ENCODE measurements at regions not wholly inside any gene's neighbourhood (a gene's known extent, or its start where the extent isn't known, plus 50 kb on each side); places are given as distances from the start of the nearest gene placed in this dataset.

DNA sequence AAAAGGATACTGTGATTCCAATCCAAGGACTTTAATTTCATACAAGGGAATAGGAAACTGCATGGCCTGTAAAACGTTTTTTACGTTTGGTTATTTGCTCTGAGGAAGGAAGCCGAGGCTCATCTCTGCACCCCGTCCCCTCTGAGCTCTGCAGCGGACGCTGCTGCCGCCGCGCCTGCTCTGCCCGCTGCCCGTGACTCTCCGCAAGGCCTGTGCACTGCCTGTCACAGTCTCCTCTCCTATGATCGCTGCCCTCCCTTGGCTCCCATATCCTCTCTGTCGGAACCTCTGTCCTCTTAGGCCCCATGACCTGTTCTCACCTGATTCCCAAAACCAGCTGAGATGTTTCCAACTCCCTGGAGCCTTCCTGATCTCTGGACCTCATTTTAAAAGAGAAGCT, 320.3 kb upstream of the ZNF32 start:
- ATAC-seq (no peak), DNase-seq (no peak)
- Histone ChIP-seq H3K36me3 (no peaks in the 10 kb centered on the region), H3K27ac (no peak overlapping the region), H3K27me3 (no peaks in the 10 kb centered on the region), H3K4me1 (peaks cover 2 to 28% (median 20%) of the 10 kb centered on the region in 12 donors), H3K4me3 (no peak overlapping the region), H3K9me3 (no peaks in the 10 kb centered on the region)
- 78 to 91% (median 86%) methylated on average over 14 of the region's 14 CpGs for WGBS, 4 donors
- no peak for TF ChIP-seq POLR2A (IDR thresholded peaks at IDR 0.05)
- TF ChIP-seq, protein P1, sequence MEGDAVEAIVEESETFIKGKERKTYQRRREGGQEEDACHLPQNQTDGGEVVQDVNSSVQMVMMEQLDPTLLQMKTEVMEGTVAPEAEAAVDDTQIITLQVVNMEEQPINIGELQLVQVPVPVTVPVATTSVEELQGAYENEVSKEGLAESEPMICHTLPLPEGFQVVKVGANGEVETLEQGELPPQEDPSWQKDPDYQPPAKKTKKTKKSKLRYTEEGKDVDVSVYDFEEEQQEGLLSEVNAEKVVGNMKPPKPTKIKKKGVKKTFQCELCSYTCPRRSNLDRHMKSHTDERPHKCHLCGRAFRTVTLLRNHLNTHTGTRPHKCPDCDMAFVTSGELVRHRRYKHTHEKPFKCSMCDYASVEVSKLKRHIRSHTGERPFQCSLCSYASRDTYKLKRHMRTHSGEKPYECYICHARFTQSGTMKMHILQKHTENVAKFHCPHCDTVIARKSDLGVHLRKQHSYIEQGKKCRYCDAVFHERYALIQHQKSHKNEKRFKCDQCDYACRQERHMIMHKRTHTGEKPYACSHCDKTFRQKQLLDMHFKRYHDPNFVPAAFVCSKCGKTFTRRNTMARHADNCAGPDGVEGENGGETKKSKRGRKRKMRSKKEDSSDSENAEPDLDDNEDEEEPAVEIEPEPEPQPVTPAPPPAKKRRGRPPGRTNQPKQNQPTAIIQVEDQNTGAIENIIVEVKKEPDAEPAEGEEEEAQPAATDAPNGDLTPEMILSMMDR (IDR thresholded peaks at IDR 0.05): no peak
- intact Hi-C loops (cut with DNase I): loop anchor here in 1 of 10 donors (10.0 kb wide), 1 partner anchor 76 kb away; no protein-coding TSS in a partner anchor

DNA sequence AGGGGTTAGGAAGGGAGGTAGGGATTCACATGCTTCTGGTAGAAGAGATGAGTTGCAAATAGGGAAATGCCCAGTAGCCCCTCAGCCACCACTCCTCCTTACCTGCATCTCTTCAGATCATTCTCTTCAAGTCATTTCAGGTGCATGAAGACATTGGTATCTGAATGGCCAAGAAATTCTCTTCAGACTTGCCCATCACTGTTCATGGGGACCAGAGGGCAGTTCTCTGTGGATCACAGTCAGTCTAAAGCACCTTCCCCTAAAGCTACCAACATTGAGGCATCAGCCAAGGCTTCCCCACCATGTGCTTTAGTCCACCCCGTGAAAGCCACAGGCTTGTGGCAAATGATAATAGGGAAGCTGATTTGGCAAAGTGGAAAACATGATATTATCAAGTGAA, 319.4 kb upstream of the ZNF32 start:
- DNase-seq (no peak), ATAC-seq (no peak)
- H3K36me3 ChIP-seq: no peaks in the 10 kb centered on the region
- intact Hi-C loops (cut with DNase I): loop anchor here in 1 of 10 donors (10.0 kb wide), 1 partner anchor 77 kb away; no protein-coding TSS in a partner anchor
- no peak overlapping the region for H3K27ac ChIP-seq
- TF ChIP-seq, protein P1 (IDR thresholded peaks at IDR 0.05): no peak
- TF ChIP-seq POLR2A (IDR thresholded peaks at IDR 0.05): no peak
- H3K27me3 ChIP-seq: no peaks in the 10 kb centered on the region
- H3K4me3 ChIP-seq: no peak overlapping the region
- WGBS, 4 donors: 81 to 90% (median 83%) methylated on average over 1 of the region's 1 CpG
- H3K9me3 ChIP-seq: no peaks in the 10 kb centered on the region
- H3K4me1 ChIP-seq: peaks cover 2 to 32% (median 22%) of the 10 kb centered on the region in 12 donors

DNA sequence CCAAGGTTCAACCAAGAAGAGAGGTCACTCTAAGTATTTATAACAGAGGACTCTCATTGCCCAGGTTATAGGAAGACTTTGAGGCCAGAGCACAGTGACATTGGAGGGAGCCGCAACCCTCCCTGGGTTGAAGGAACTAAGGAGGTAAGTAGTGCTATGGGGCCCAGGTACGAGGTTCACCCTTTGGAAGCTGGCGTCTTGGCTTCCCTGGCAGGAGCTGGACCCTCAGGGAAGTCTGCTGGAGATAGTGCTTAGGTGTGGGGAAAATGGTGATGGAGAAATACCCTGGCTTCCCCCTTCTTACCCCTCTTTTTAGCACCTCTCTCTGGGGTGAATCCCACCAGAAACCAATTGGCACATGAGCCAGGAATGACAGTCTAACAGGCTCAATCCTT, 317.9 kb upstream of the ZNF32 start:
- no peaks in the 10 kb centered on the region for H3K27me3 ChIP-seq
- H3K27ac ChIP-seq: peak overlapping the region in 1 of 12 donors; percentile 76
- no peak for ATAC-seq
- H3K4me1 ChIP-seq: peaks cover 2 to 45% (median 23%) of the 10 kb centered on the region in 12 donors
- no peak overlapping the region for H3K4me3 ChIP-seq
- no peaks in the 10 kb centered on the region for H3K36me3 ChIP-seq
- TF ChIP-seq POLR2A (IDR thresholded peaks at IDR 0.05): no peak
- TF ChIP-seq, protein P1 (IDR thresholded peaks at IDR 0.05): no peak
- DNase-seq: no peak
- intact Hi-C loops (cut with DNase I): loop anchor here in 1 of 10 donors (10.0 kb wide), 1 partner anchor 78 kb away; no protein-coding TSS in a partner anchor
- WGBS, 4 donors: 94 to 100% (median 98%) methylated on average over 3 of the region's 3 CpGs
- H3K9me3 ChIP-seq: no peaks in the 10 kb centered on the region

DNA sequence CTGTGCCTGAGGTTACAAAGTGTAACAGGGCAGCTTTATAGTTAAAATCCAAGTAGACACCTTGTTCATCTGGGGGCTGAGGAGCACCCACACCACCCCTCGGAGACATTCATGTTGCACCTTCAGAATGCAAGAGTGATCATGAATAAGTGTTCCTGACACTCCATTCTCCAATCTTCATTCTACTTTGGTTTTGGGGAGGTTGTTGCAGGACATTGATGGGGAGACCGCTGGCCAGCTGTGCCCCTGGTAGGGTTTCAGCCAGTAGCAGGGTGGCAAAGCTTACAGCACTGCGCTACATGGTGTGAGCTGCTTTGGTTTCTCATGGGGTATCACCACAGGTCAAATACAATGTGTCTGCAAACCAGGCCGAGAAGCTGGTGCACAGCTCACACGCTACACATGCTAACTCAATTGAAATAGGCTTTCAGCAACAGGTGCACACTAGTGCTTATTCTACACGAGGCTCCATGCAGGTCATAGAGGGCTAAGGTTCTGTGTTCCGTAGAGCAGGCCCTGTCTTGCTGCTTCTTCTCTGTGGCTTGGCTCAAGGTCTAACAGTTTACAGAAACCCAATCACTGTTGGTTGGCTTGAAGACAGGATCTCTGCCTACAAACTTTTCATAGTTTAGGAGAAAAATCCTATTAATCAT, 317.4 kb upstream of the ZNF32 start:
- no peaks in the 10 kb centered on the region for H3K27me3 ChIP-seq
- ATAC-seq: no peak
- 93 to 97% (median 96%) methylated on average over 6 to 7 of the region's 7 CpGs for WGBS, 4 donors

More for the DNA sequence above, 317.4 kb upstream of the ZNF32 start:
- Histone ChIP-seq H3K4me3 (no peak overlapping the region), H3K36me3 (no peaks in the 10 kb centered on the region), H3K27ac (peak overlapping the region; percentile 25 to 90 (median 78)), H3K9me3 (no peaks in the 10 kb centered on the region), H3K4me1 (peaks cover 2 to 51% (median 24%) of the 10 kb centered on the region in 12 donors)
- DNase-seq: no peak
- intact Hi-C loops (cut with DNase I): loop anchor here in 1 of 10 donors (10.0 kb wide), 1 partner anchor 79 kb away; no protein-coding TSS in a partner anchor
- no peak for TF ChIP-seq POLR2A (IDR thresholded peaks at IDR 0.05)
- TF ChIP-seq, protein P1 (IDR thresholded peaks at IDR 0.05): no peak
